GM12878 (cell line): ENCODE measurements at regions not wholly inside any gene's neighbourhood (a gene's known extent, or its start where the extent isn't known, plus 50 kb on each side); places are given as distances from the start of the nearest gene placed in this dataset.

ENCODE experiments used
- ATAC-seq: fragments of 200-7000 bp; cut with Tn5 transposase; 3 replicates; pipeline ENCODE4 v1.9.1; 2020; ENCODE audit warnings: mild to moderate bottlenecking, moderate library complexity
- BruUV-seq: library from RNA; stranded (reverse); fragments of 400-500 nt; replicated peaks from 2 replicates; lab custom pipeline; 2021; lab: Mats Ljungman, UMichigan
- CTCF ChIA-PET: fragments of 300-600 bp; sonication (Branson Sonifier 250); formaldehyde crosslinking; extraction: SDS; loops from one replicate; lab custom pipeline; 2021; ENCODE audit warnings: inconsistent platforms; lab: Yijun Ruan, JAX
- POLR2A ChIA-PET: fragments of 350-600 bp; formaldehyde crosslinking; extraction: SDS; loops from one replicate; lab custom pipeline; 2021; ENCODE audit warnings: inconsistent platforms; lab: Charles Lee
- RAD21 ChIA-PET: fragments of 300-600 bp; sonication (Branson Sonifier 250); formaldehyde crosslinking; loops from one replicate; lab custom pipeline; 2023; ENCODE audit warnings: antibody characterized with exemption; ENCODE audit not compliant: unreplicated experiment; lab: Charles Lee
- SMC1A ChIA-PET: fragments of 300-600 bp; sonication (Branson Sonifier 250); formaldehyde crosslinking; loops from one replicate; lab custom pipeline; 2023; ENCODE audit not compliant: unreplicated experiment, uncharacterized antibody; lab: Charles Lee
- DNase-seq: peaks from one replicate; pipeline ENCODE4 v3.0.0-alpha.2; 2011; ENCODE audit warnings: low read depth, low spot score
- FAIRE-seq: peaks from 3 replicates; lab custom pipeline; 2011; peaks lifted over from hg19 to GRCh38; lab: Jason Lieb, UNC
- H2AFZ ChIP-seq: 2 replicates; pipeline ENCODE4 v1.6.0; 2011; ENCODE audit warnings: low read depth, low read length, control low read depth; ENCODE audit not compliant: control insufficient read depth
- H3K27ac ChIP-seq: 2 replicates; pipeline ENCODE4 v1.5.1; 2011; ENCODE audit warnings: control low read depth; ENCODE audit not compliant: control insufficient read depth, insufficient read depth
- H3K27me3 ChIP-seq, 2 experiments: replicated peaks in 1 of 2; 2 replicates each; pipeline versions ENCODE4 v1.6.0 to v1.6.1; 2011; ENCODE audit warnings: low read length in 1 of 2; ENCODE audit not compliant: control insufficient read depth in 2 of 2, insufficient read depth in 2 of 2
- H3K36me3 ChIP-seq, 2 experiments: 2 replicates each; pipeline ENCODE4 v1.5.1; 2011; ENCODE audit warnings: low read length in 1 of 2; ENCODE audit not compliant: control insufficient read depth in 2 of 2, insufficient read depth in 2 of 2
- H3K4me1 ChIP-seq: 2 replicates; pipeline ENCODE4 v1.6.1; 2011; ENCODE audit warnings: mild to moderate bottlenecking, low read length, moderate library complexity, mixed read lengths; ENCODE audit not compliant: control insufficient read depth, insufficient read depth
- H3K4me2 ChIP-seq: 2 replicates; pipeline ENCODE4 v1.6.0; 2011; ENCODE audit warnings: control low read depth; ENCODE audit not compliant: control insufficient read depth, insufficient read depth
- H3K4me3 ChIP-seq: fragments of 200-600 bp; sonication (generic); 2 replicates; pipeline ENCODE4 v1.5.1; 2016
- H3K79me2 ChIP-seq: 2 replicates; pipeline ENCODE4 v1.6.0; 2011; ENCODE audit warnings: low read length; ENCODE audit not compliant: control insufficient read depth, insufficient read depth
- H3K9ac ChIP-seq: 2 replicates; pipeline ENCODE4 v1.8.0; 2011; ENCODE audit warnings: low read length, control low read depth, mixed read lengths; ENCODE audit not compliant: control insufficient read depth, insufficient read depth
- H3K9me3 ChIP-seq: replicated peaks from 3 replicates; pipeline ENCODE4 v1.5.1; 2011; ENCODE audit warnings: mild to moderate bottlenecking, low read length; ENCODE audit not compliant: control insufficient read depth, insufficient read depth
- H4K20me1 ChIP-seq: 2 replicates; pipeline ENCODE4 v1.6.0; 2011; ENCODE audit not compliant: control insufficient read depth, insufficient read depth
- ATF7 ChIP-seq: fragments of 450-650 bp; IDR thresholded peaks from 2 replicates; pipeline ENCODE4 v1.6.1; 2016; ENCODE audit warnings: low read depth, mild to moderate bottlenecking
- BCL11A ChIP-seq: IDR thresholded peaks from 2 replicates; pipeline ENCODE4 v1.6.1; 2011; ENCODE audit warnings: low read depth, low read length
- CBFB ChIP-seq: IDR thresholded peaks from 2 replicates; pipeline ENCODE4 v1.6.1; 2016; ENCODE audit warnings: antibody characterized with exemption, low read depth
- CEBPB ChIP-seq, 2 experiments: fragments of 150-350 bp in 1 of 2; IDR thresholded peaks; 2 replicates each; pipeline ENCODE4 v1.6.1; 2012 to 2014; ENCODE audit warnings: low read depth in 2 of 2, low read length in 2 of 2, borderline replicate concordance in 1 of 2, inconsistent platforms in 1 of 2
- MTA2 ChIP-seq: fragments of 450-650 bp; IDR thresholded peaks from 2 replicates; pipeline ENCODE4 v1.6.1; 2016; ENCODE audit warnings: low read depth, mild to moderate bottlenecking, moderate library complexity
- NFIC ChIP-seq: IDR thresholded peaks from 2 replicates; pipeline ENCODE4 v1.6.1; 2012; ENCODE audit warnings: low read depth, mild to moderate bottlenecking, inconsistent platforms, low read length, moderate library complexity
- PML ChIP-seq: IDR thresholded peaks from 2 replicates; pipeline ENCODE4 v1.6.1; 2012; ENCODE audit warnings: low read length, inconsistent platforms
- RAD21 ChIP-seq: IDR thresholded peaks from 2 replicates; pipeline ENCODE4 v1.6.1; 2011; ENCODE audit warnings: mild to moderate bottlenecking, low read depth, low read length, moderate library complexity; ENCODE audit not compliant: insufficient read depth
- SREBF1 ChIP-seq: IDR thresholded peaks from 2 replicates; pipeline ENCODE4 v1.6.1; 2012; ENCODE audit warnings: mild to moderate bottlenecking, low read length
- WGBS: methylation state at CpG from one replicate; pipeline ENCODE4 v1.1.6; 2016; ENCODE audit warnings: low lambda C conversion rate; ENCODE audit not compliant: insufficient replicate concordance, insufficient coverage; ENCODE audit errors: missing lambda C conversion rate; 5-methylcytosine and 5-hydroxymethylcytosine counted together
- in situ Hi-C: fragments of 300-500 bp; cut with MboI; formaldehyde crosslinking; loops from 9 replicates; pipeline ENCODE4 v1.14.3; 2018; ENCODE audit warnings: mixed read lengths
- intact Hi-C: fragments of 100-400 bp; cut with micrococcal nuclease; formaldehyde crosslinking; loops from one replicate; pipeline ENCODE4 v1.14.2; 2022; ENCODE audit not compliant: unreplicated experiment

GRCh38 chr9:115373000-115373709 is 255.2 kb upstream of the TNC start:
- peak; percentile 90 for ATAC-seq
- no peaks in the 10 kb centered on the region for H3K79me2 ChIP-seq
- no peaks in the 10 kb centered on the region for H3K36me3 ChIP-seq
- intact Hi-C loops (no loop called here), in situ Hi-C loops (no loop called here)
- BruUV-seq: no TSS peak
- CTCF ChIA-PET: interaction anchor here (1.0 kb wide), 1 partner anchor 25 kb away, joined by 3 read pairs; no protein-coding TSS in a partner anchor
- no peak overlapping the region for H3K27ac ChIP-seq
- 11% methylated on average over 6 of the region's 6 CpGs for WGBS
- H3K4me1 ChIP-seq: no peaks in the 10 kb centered on the region
- H3K4me3 ChIP-seq: no peak overlapping the region
- no peak overlapping the region for H2AFZ ChIP-seq
- no peak for FAIRE-seq
- TF ChIP-seq ATF7 (peak; percentile 39; the same call in 1 of the 2 replicates), PML (no peak)
- SMC1A ChIA-PET: interaction anchor here (1.2 to 2.5 kb wide), 5 partner anchors 22 to 182 kb away, joined by 4 to 14 read pairs (median 5); no protein-coding TSS in a partner anchor
- H3K9ac ChIP-seq: no peak overlapping the region
- no peaks in the 10 kb centered on the region for H4K20me1 ChIP-seq
- peak; percentile 16 for DNase-seq
- H3K4me2 ChIP-seq: no peak overlapping the region
- no peaks in the 10 kb centered on the region for H3K9me3 ChIP-seq
- POLR2A ChIA-PET: no interaction called here
- H3K27me3 ChIP-seq: no peaks in the 10 kb centered on the region
- RAD21 ChIA-PET: interaction anchor here (1.0 to 1.2 kb wide), 2 partner anchors 38 to 39 kb away, joined by 3 to 5 read pairs; no protein-coding TSS in a partner anchor

- Histone ChIP-seq H3K9ac (no peak overlapping the region), H3K36me3 (no peaks in the 10 kb centered on the region), H3K4me2 (no peak overlapping the region), H2AFZ (no peak overlapping the region), H3K4me3 (no peak overlapping the region), H3K79me2 (no peaks in the 10 kb centered on the region), H3K4me1 (no peaks in the 10 kb centered on the region), H3K9me3 (no peaks in the 10 kb centered on the region), H3K27ac (no peak overlapping the region), H4K20me1 (no peaks in the 10 kb centered on the region), H3K27me3 (no peaks in the 10 kb centered on the region)
- ATAC-seq (no peak), DNase-seq (no peak), FAIRE-seq (no peak)
- no TSS peak for BruUV-seq
- in situ Hi-C loops: no loop called here
- intact Hi-C loops: no loop called here
- ChIA-PET RAD21 (interaction anchor here (1.0 to 1.2 kb wide), 2 partner anchors 37 to 39 kb away, joined by 3 to 5 read pairs; no protein-coding TSS in a partner anchor), SMC1A (interaction anchor here (1.2 to 2.5 kb wide), 5 partner anchors 22 to 182 kb away, joined by 4 to 14 read pairs (median 5); no protein-coding TSS in a partner anchor), POLR2A (no interaction called here), CTCF (interaction anchor here (1.0 kb wide), 1 partner anchor 26 kb away, joined by 3 read pairs; no protein-coding TSS in a partner anchor)
- TF ChIP-seq MTA2 (no peak; the same call in 1 of the 2 replicates), CEBPB (IDR thresholded peaks at IDR 0.05; ENCODE audit: borderline replicate concordance in 1 of 2, low read depth in 2 of 2, low read length in 2 of 2) (no peak), CBFB (no peak), BCL11A (no peak), NFIC (no peak), RAD21 (no peak), SREBF1 (no peak)
Measured at GRCh38 chr9:115373710-115374045, 255.7 kb upstream of the TNC start.
